Stimulated activated CD4-positive, alpha-beta T cell treated with anti-CD3 and anti-CD28 coated beads, Interleukin-2, amount 100 ng/mL, for 24 hours (primary cell): ENCODE measurements at regions not wholly inside any gene's neighbourhood (a gene's known extent, or its start where the extent isn't known, plus 50 kb on each side); places are given as distances from the start of the nearest gene placed in this dataset.
"Not testable (repeated sequence)": the region's sequence is repeated elsewhere in the genome, so short reads cannot be mapped to it uniquely, and the experiment has no call there.

Source experiments
- DNase-seq, 2 donors: peaks; one replicate each; pipeline ENCODE4 v3.0.0-alpha.2; 2020

GRCh38 chr20:19835533-19836222, 77.6 kb downstream of the RIN2 start:
- no peak for DNase-seq

DNA sequence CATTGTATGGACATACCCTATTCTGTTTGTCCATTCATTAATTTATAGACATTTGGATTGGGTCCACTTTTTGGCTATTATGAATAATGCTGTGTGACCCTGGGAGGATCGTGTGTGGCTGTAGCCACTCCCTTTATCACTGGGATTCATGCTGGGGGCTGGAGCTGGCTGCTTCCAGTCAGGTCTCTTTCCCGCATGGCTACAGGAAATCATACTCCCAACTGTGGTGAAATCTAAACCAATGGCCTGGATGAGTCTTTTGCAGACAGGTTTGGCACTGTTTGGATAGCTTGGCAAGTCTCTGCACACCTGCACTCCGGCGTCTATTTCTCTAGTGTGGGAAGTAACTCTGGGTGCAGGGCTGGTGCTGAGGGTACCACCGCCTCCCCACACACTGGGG, 80.4 kb downstream of the RIN2 start:
- no peak for DNase-seq

GRCh38 chr20:19839053-19839452, 81.0 kb downstream of the RIN2 start:
- no peak for DNase-seq

DNA sequence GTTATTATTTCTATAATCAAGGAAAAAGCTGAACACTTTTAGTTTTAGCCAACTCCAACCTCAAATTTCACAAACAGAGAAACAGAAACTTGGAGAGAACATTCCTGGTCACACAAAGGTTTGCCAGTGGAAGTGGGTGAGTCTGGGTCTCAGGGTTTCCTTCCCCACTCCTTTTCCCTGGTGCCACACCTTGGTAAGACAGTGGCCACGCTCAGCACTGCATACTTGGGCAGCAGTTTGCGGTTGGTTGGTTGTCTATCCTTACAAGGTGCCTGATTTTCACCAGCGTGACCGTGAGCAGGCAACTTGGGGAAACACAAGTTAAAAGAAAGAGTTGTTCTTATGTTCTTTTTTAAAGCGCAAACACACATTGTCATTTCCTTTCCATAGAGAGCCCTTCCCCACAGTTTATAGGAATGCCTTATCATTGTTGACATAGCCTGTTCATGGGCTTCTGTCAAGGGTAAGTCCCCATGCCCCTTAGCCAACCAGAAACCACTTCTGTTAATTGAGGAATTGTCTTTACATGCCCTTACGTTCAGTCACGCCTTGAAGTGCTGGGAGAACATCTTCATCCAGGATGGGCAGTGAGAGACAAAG, 82.2 kb downstream of the RIN2 start:
- no peak for DNase-seq

GRCh38 chr20:19841740-19842139, 83.7 kb downstream of the RIN2 start:
- no peak for DNase-seq

DNA sequence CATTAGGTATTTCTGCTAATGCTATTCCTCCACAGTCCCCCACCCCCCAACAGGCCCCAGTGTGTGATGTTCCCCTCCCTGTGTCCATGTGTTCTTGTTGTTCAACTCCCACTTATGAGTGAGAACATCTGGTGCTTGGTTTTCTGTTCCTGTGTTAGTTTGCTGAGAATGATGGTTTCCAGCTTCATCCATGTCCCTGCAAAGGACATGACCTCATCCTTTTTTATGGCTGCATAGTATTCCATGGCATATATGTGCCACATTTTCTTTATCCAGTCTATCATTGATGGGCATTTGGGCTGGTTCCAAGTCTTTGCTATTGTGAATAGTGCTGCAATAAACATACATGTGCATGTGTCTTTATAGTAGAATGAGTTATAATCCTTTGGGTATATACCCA, 86.8 kb downstream of the RIN2 start:
- not testable (repeated sequence) for DNase-seq

DNA sequence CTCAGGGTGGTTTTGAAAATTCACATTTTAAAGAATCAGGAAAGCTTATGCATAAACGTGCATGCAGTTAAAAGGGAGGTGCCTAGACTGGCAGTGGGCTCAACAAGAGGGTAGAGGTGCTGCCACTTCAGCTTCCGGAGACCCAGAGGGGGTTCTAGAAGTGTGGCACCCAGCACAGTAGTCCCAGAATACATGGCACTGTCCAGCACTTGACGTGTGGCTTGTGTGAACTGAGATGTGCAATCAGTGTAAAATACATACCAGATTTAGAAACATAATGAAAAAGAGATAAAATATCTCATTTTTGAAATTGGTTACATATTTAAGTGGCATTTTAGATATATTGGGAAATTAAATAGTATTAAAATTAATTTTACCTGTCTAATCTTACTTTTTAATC, 89.3 kb downstream of the RIN2 start:
- DNase-seq = no peak

GRCh38 chr20:19849341-19850197, 91.5 kb downstream of the RIN2 start:
- no peak for DNase-seq

DNA sequence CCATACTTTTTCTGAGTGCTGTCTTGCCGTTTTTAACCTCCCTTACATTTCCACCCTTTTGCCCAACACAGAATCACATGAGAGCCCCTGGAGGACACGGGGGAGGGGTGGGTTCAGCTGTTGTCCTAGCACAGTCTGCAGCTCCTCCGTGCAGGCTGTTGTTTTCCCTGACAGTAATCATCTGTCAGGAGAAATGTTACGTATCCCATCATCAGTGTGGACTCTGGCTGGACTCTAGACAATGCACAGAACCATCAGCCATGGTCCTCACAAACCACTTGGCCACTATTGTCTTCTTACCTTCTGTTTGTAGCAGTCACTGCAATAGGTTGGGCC, 92.1 kb downstream of the RIN2 start:
- DNase-seq = no peak

DNA sequence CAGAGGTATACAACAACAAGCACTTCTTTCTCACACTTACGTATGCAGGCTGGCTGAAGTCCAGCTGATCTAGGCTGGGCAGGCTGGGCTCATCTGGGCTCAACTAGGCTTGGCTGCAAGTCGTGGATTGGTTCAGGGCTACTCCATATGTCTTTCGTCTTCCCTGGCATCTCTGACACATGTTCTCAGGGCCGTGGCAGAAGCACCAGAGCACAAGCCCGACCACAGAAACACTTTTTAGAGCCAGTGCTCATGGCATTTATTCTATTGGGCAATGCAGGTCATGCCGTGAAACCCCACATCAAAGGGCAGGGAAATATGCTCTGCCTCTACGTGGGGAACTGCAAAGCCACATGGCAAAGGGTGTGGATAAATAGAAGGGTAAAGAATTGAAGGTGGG, 93.8 kb downstream of the RIN2 start:
- no peak for DNase-seq

GRCh38 chr20:19855416-19855815, 97.4 kb downstream of the RIN2 start:
- no peak for DNase-seq

- no peak for DNase-seq
Measured at GRCh38 chr20:19858466-19859371, 100.7 kb downstream of the RIN2 start.

GRCh38 chr20:19859444-19859843, 101.4 kb downstream of the RIN2 start:
- no peak for DNase-seq

DNA sequence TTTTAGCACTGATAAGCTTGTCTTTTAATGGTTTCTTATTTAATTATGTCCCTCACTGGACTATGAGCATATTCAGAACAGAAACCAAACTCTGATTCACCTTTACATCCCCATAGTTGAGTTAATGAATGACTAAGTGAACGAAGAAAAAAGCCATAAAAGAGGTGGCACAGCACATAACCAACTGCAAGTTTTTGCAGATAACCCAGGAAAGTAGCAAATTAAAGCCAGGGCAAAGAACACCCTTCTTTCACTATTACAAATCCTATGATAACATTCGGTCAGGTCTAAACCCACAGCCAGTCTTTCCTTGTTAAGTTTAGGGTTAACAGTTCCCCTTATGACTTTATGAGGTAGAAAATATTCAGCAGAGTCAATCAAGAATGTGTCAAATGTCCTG, 102.7 kb downstream of the RIN2 start:
- no peak for DNase-seq

- DNase-seq = no peak
Measured at GRCh38 chr20:19861147-19861759, 103.2 kb downstream of the RIN2 start.

DNA sequence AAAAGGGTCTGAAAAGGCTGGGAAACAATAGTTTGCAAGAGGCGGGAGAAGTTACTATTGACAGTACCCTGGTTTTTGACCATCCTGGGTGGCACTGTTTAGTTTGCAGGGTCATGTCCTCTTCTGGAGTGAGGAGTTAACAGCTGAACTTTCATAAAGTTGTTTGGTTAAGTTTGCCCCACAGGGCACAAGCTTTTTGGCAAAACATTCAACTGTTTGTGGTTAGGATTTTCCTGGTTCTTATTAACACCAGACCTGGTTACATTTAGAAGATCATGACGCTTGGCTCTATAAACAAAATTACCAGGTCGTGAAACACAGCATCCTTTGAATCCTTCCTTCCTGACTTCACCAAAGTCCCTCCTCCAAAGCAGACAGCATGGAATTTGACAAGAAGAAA, 106.1 kb downstream of the RIN2 start:
- no peak for DNase-seq

GRCh38 chr20:19866070-19866469, 108.0 kb downstream of the RIN2 start:
- DNase-seq = no peak

GRCh38 chr20:19867074-19867473, 109.0 kb downstream of the RIN2 start:
- no peak for DNase-seq

DNA sequence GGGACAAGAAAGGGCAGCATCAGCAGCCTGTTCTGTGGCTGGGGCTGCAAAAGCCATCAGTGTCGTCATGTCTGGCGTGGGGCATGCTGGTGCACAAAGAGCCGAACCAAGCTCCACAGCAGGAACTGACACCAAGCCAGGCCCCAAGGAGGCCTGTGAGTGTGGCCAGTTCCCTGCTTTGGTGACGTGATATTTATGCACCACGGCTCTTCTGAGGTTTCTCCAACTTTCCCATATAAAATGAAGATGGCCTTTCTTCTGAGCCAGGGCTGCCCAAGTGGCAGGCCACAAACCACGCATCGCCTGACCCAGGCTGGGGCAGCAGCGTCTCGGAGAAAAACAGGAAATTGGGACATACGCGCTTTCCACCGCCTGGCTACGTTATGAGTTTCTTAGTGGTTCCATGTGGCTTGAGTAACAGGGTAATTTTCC, 109.9 kb downstream of the RIN2 start:
- no peak for DNase-seq

GRCh38 chr20:19868441-19868840, 110.4 kb downstream of the RIN2 start:
- DNase-seq = no peak

GRCh38 chr20:19872001-19872400, 113.9 kb downstream of the RIN2 start:
- DNase-seq = no peak

DNA sequence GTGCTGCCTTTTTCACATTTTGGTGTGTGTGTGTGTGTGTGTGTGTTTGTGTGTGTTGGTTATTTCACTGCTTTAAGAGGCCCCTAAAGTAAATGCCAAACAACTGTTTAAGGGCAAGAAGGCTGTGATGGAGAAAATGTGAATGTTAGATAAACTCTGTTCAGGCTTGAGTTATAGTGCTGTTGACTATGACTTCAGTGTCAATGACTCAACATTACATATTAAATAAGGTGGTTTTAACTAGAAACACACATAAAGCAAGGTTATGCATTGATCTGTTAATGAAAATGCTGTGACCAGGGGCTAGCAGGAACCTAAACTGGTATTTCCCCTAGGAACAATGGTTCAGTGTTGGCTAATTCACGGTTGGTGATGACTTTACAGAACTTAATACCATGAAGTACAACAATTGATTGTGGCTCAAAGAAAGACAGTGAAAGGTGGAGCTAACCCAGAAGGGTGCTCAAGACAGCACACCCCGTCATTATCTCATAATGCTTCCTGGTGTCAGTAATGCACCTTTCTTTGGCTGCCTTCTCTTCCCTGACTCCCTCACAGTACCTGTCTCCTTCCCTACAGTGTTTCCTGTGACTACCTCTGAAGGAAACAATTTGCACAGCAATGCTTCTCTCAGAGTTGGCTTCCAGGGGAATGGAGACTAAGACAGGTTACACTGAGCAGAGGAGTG, 116.1 kb downstream of the RIN2 start:
- DNase-seq = no peak
